ENCODE measurements at regions not wholly inside any gene's neighbourhood (a gene's known extent, or its start where the extent isn't known, plus 50 kb on each side); places are given as distances from the start of the nearest gene placed in this dataset.

- no peak for TF ChIP-seq POLR2A (IDR thresholded peaks at IDR 0.05; ENCODE audit: low read depth)
- TF ChIP-seq, protein P1, sequence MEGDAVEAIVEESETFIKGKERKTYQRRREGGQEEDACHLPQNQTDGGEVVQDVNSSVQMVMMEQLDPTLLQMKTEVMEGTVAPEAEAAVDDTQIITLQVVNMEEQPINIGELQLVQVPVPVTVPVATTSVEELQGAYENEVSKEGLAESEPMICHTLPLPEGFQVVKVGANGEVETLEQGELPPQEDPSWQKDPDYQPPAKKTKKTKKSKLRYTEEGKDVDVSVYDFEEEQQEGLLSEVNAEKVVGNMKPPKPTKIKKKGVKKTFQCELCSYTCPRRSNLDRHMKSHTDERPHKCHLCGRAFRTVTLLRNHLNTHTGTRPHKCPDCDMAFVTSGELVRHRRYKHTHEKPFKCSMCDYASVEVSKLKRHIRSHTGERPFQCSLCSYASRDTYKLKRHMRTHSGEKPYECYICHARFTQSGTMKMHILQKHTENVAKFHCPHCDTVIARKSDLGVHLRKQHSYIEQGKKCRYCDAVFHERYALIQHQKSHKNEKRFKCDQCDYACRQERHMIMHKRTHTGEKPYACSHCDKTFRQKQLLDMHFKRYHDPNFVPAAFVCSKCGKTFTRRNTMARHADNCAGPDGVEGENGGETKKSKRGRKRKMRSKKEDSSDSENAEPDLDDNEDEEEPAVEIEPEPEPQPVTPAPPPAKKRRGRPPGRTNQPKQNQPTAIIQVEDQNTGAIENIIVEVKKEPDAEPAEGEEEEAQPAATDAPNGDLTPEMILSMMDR (IDR thresholded peaks at IDR 0.05): no peak
Observed at GRCh38 chr20:22776369-22776768, 192.0 kb upstream of the FOXA2 start.
